Heart right ventricle (tissue), 16 donors: ENCODE measurements at regions not wholly inside any gene's neighbourhood (a gene's known extent, or its start where the extent isn't known, plus 50 kb on each side); places are given as distances from the start of the nearest gene placed in this dataset.

Experiments
- ATAC-seq, 8 donors: fragments of 200-7000 bp; cut with Tn5 transposase; one replicate each; pipeline ENCODE4 v1.9.1; 2020; ENCODE audit warnings: mild to moderate bottlenecking in 8 of 8, moderate library complexity in 8 of 8, moderate number of reproducible peaks in 1 of 8
- DNase-seq, 2 donors: peaks; one replicate each; pipeline ENCODE4 v3.0.0-alpha.2; 2020
- H3K27ac ChIP-seq, 10 donors: fragments of 200-600 bp; sonication (generic) in 2 of 10; one replicate each; pipeline versions ENCODE4 v1.5.0 to v1.8.0; 2020 to 2022; ENCODE audit warnings: mild to moderate bottlenecking in 3 of 10
- H3K27me3 ChIP-seq, 7 donors: fragments of 200-600 bp; one replicate each; pipeline ENCODE4 v1.8.0; 2021 to 2022; ENCODE audit warnings: mild to moderate bottlenecking in 2 of 7
- H3K36me3 ChIP-seq, 9 donors: fragments of 200-600 bp; sonication (generic) in 1 of 9; one replicate each; pipeline versions ENCODE4 v1.5.0 to v1.8.0; 2020 to 2022; ENCODE audit warnings: mild to moderate bottlenecking in 2 of 9
- H3K4me1 ChIP-seq, 9 donors: fragments of 200-600 bp; sonication (generic) in 1 of 9; one replicate each; pipeline versions ENCODE4 v1.5.0 to v1.8.0; 2020 to 2022; ENCODE audit warnings: mild to moderate bottlenecking in 4 of 9
- H3K4me3 ChIP-seq, 10 donors: fragments of 200-600 bp; sonication (generic) in 2 of 10; one replicate each; pipeline versions ENCODE4 v1.5.0 to v1.8.0; 2020 to 2022; ENCODE audit warnings: mild to moderate bottlenecking in 7 of 10, moderate library complexity in 2 of 10
- H3K9me3 ChIP-seq, 11 donors: fragments of 200-600 bp in 10 of 11; sonication (generic) in 2 of 11; one replicate each; pipeline versions ENCODE4 v1.5.0 to v1.8.0; 2013 to 2022; ENCODE audit warnings: mild to moderate bottlenecking in 2 of 11, control low read depth in 1 of 11, moderate library complexity in 1 of 11
- CTCF ChIP-seq, 9 donors: fragments of 200-600 bp; sonication (generic) in 2 of 9; IDR thresholded peaks; one replicate each; pipeline versions ENCODE4 v1.5.0 to v1.8.0; 2021 to 2022; ENCODE audit warnings: antibody characterized with exemption in 9 of 9, mild to moderate bottlenecking in 5 of 9, moderate library complexity in 1 of 9
- WGBS, 2 donors: extraction: QIAGEN DNeasy Blood & Tissue Kit; methylation state at CpG; one replicate each; pipeline ENCODE4 v1.1.7; 2013; ENCODE audit warnings: inconsistent platforms in 1 of 2; 5-methylcytosine and 5-hydroxymethylcytosine counted together
- intact Hi-C, 10 donors: fragments of 100-400 bp; cut with DNase I; formaldehyde crosslinking; loops; one replicate each; pipeline versions ENCODE4 v1.11.1 to v1.14.2; 2022
- donor health status: Arrhythmogenic right ventricular cardiomyopathy.
- donor health status: ischemic (EF 13 %, LVEDD 7.1; RV severe dilation, severe dysfunction).
- donor health status: healthy with polysubstance abuse.
- donor health status: DM: no; HTN: yes; CAD: no.
- donor health status: DM: no; HTN: no; CAD: no.
- donor health status: ischemic (EF 25% LVEDD 6.9; RV normal size, moderate dysfunction).
- donor health status: ischemic (EF 25% LVEDD 5.7; RV mildly dilated, moderate dysfunction).
- donor health status: healthy.
- donor health status: DM: yes; HTN: yes; CAD: no.
- donor health status: Ischemic cardiomyopathy.
- donor health status: ischemic (EF 35%, LVEDD 5.7; RV mildly dilated, moderate dysfunction).
- donor health status: nonischemic (EF 11% LVEDD 7.7; RV severe dilation, severe dysfunction).
- donor health status: DM: yes; HTN: yes; CAD: no.
- donor health status: PGD.
- donor health status: ischemic (EF 29% LVEDD 5.4; RV normal size, mild dysfunction).
- donor health status: nonischemic (EF 23%, LVEDD 6.1; RV moderate dilation, normal function).

GRCh38 chr6:16921399-16922110 is 160.3 kb upstream of the ATXN1 start:
- no peak for ATAC-seq
- no peak overlapping the region for H3K27ac ChIP-seq
- intact Hi-C loops = no loop called here
- no peak overlapping the region for H3K4me3 ChIP-seq
- 78 to 89% methylated on average over 6 of the region's 6 CpGs for WGBS, 2 donors
- no peaks in the 10 kb centered on the region for H3K4me1 ChIP-seq
- TF ChIP-seq CTCF (IDR thresholded peaks at IDR 0.05) = no peak
- H3K27me3 ChIP-seq = peaks cover 0 to 13% (median 0%) of the 10 kb centered on the region in 7 donors
- H3K36me3 ChIP-seq = no peaks in the 10 kb centered on the region
- H3K9me3 ChIP-seq = no peaks in the 10 kb centered on the region
- no peak for DNase-seq

GRCh38 chr6:16918586-16918985 is 157.3 kb upstream of the ATXN1 start:
- intact Hi-C loops = no loop called here
- Histone ChIP-seq H3K4me1 (no peaks in the 10 kb centered on the region), H3K4me3 (no peak overlapping the region), H3K27me3 (peaks cover 0 to 13% (median 0%) of the 10 kb centered on the region in 7 donors), H3K27ac (no peak overlapping the region), H3K9me3 (peaks cover 0 to 13% (median 7%) of the 10 kb centered on the region in 11 donors), H3K36me3 (no peaks in the 10 kb centered on the region)
- WGBS, 2 donors = 51 to 57% methylated on average over 10 of the region's 10 CpGs
- DNase-seq (no peak), ATAC-seq (no peak)
- no peak for TF ChIP-seq CTCF (IDR thresholded peaks at IDR 0.05)

GRCh38 chr6:16914184-16914583 is 152.9 kb upstream of the ATXN1 start:
- no peak for ATAC-seq
- Histone ChIP-seq H3K27me3 (peaks cover 0 to 6% (median 0%) of the 10 kb centered on the region in 7 donors), H3K36me3 (no peaks in the 10 kb centered on the region), H3K27ac (no peak overlapping the region), H3K4me3 (no peak overlapping the region), H3K9me3 (peaks cover 0 to 35% (median 17%) of the 10 kb centered on the region in 11 donors), H3K4me1 (no peaks in the 10 kb centered on the region)
- intact Hi-C loops = no loop called here
- WGBS, 2 donors = 84 to 88% methylated on average over 3 of the region's 3 CpGs
- DNase-seq = no peak
- no peak for TF ChIP-seq CTCF (IDR thresholded peaks at IDR 0.05)

GRCh38 chr6:16912756-16913155 is 151.5 kb upstream of the ATXN1 start:
- no peaks in the 10 kb centered on the region for H3K4me1 ChIP-seq
- intact Hi-C loops = no loop called here
- DNase-seq (no peak), ATAC-seq (no peak)
- H3K27me3 ChIP-seq = no peaks in the 10 kb centered on the region
- H3K9me3 ChIP-seq = peaks cover 0 to 35% (median 17%) of the 10 kb centered on the region in 11 donors
- TF ChIP-seq CTCF (IDR thresholded peaks at IDR 0.05) = no peak
- no peak overlapping the region for H3K4me3 ChIP-seq
- H3K36me3 ChIP-seq = no peaks in the 10 kb centered on the region
- no peak overlapping the region for H3K27ac ChIP-seq
